ENCODE measurements at regions not wholly inside any gene's neighbourhood (a gene's known extent, or its start where the extent isn't known, plus 50 kb on each side); places are given as distances from the start of the nearest gene placed in this dataset.

GRCh38 chr5:3963652-3964051 lies 368.0 kb downstream of the IRX1 start:
- DNase-seq: no peak

- DNase-seq: no peak
These were observed 384.5 kb downstream of the IRX1 start for GRCh38 chr5:3980156-3980555.

GRCh38 chr5:3987867-3988266 lies 392.2 kb downstream of the IRX1 start:
- no peak for DNase-seq

DNA sequence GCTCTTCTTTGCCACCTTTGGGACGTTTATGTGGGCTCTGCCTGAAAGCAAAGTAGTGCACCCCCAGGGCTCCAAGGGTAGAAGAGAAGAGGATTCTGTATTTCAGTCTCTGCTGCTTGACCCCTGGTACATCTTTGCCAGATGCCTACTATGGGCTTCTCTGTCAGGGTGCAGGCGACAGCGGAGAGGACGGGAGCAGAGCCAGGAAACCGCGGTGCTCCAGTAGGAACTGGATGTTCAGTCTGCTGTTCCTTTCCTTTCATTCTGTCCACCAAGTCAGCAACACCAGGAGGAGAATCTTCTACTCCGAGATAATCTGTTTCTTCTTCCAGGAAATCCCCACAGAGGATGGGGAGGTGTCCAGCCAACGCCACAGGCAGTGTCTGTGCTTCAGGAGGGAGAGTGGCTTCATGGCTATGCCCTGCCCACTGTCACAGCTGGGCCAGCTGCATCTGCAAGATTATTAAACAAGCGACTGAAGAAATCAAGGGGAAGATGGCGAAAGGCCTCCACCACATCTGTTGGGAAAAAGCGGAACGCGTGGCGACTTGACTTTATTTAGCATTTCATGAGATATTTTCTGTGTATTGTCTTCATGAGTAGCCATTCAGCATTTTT lies 398.3 kb downstream of the IRX1 start:
- DNase-seq: no peak

DNA sequence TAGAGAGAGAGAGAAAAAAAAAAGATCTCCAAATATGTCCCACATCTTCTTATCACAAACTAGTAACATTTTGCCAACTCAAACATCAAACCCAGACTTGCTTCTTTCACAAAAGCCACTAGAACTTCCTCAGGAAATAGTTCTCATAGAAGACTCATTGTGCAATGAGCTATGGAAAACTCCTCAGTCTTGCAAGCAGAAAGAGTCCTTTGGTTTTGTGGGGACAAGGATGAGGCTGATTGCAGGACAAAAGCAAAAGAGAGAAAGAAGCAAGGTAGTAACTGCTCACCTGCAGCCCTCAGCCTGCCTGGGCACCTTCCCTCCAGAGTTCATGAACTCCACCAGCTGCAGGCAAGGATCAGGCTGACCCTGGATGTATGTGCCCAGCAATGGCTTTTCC lies 399.0 kb downstream of the IRX1 start:
- DNase-seq: no peak

- DNase-seq: no peak
These were observed 400.5 kb downstream of the IRX1 start for GRCh38 chr5:3995954-3996619.

GRCh38 chr5:3996707-3997336 lies 401.2 kb downstream of the IRX1 start:
- DNase-seq: no peak

DNA sequence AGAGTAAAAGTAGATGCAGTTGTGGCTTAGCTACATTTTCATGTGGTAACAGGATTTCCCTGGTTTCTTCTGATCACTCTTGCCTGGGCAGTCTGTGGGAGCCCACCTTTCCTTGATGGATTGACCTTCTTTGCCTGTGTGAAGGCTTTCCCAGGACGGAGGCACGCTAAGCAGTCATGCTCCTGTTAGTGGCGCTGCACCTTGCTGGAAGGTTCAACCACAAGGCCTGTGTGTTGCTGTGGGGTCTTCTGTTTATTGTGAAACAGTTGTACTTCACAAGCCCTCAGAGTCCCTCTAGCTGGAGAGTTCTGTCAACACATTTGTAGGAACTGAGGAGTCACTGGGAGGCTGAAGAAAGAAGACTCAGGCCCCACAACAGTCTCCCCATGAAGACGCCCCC lies 402.0 kb downstream of the IRX1 start:
- no peak for DNase-seq

GRCh38 chr5:3999929-4000328 lies 404.3 kb downstream of the IRX1 start:
- no peak for DNase-seq

- no peak for DNase-seq
These were observed 405.4 kb downstream of the IRX1 start for GRCh38 chr5:4001004-4001403.

DNA sequence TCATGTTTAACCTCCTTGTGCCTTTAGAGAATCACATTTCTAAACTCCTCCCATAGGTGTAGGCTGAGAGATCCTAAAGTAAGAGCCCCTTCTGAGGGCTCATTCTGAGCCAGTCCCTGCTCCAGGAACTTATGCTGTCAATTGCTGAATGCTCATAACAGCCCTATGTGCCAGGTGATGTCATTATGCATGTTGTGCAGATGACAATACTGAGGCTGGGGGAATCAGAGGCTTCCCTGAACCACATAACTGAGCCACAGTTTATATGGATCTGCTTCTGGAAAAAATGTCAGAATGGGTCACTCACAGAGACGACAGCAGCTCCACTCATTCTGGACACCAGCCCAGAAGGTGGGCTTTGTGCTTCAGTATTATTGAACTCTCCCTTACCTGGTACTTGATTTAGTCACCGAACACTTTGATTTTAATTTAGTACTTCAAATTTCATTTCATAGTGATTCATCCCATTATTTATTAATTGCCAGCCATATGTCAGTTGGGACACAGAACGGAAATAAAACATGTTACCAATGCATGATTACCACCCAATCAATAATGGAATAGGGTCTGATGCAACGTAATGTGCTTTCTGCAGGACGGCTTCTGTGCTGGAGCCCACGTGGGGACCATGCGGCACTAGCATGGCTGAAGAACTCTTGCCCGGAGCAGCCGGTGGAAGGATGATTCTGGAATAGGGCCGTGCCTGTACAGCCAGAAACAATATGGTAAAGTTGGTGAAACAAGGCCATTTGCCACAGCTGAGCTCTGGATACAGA lies 406.3 kb downstream of the IRX1 start:
- no peak for DNase-seq

GRCh38 chr5:4005335-4005734 lies 409.7 kb downstream of the IRX1 start:
- no peak for DNase-seq

DNA sequence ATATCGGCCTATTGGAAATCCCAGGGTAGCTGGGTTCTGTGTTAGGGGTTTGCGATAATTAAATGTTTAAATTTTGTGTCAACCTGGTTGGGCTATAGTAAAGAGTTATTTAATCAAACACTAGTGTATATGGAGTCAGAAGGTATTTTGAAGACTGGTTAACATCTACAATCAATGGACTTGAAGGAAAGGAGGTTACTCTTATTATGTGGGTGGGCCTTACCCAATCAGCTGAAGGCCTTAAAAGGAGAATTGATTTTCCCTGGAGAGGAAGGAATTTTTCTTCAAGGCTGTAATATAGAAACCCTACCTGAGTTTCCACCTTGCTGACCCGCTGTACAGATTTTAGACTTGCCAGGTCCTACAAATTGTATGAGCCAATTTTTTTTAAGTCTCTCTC lies 411.4 kb downstream of the IRX1 start:
- no peak for DNase-seq

GRCh38 chr5:4011943-4012342 lies 416.3 kb downstream of the IRX1 start:
- DNase-seq: no peak

DNA sequence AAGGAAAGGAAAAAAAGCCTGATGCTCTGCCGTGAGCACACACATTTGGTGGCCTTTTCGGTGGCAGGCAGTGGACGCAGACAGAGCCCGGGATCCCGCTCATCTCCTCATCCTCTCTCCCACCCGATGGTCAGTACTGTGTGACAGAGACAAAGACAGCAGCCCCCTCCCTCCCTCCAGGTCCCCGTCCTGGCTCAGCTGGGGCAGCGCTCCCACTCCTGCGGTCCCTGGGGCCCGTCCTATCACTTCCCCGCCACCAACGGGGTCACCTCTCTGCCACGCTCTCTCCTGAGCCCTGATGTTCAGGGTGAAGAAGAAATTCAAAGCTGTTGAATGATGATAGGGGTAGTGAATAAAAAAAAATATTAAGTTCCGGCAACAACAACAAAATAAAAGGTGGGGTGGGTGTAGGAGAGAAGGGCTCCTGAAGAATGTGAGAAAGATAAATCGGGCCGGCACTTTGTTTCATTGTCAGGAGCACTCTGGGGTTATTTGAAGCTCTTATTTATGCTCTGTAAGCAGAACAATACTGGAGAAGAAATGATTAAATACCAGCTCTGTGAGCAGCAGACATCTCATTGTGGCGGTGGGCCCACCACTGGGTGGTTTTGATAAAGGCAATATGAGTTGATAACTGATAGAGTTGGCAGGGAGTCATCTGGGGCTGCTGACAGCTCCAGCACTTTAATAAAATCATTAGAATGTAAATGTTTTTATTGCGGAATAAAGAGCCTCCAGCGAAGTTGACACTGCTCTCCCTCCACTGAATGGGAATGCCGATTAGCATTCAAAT lies 417.7 kb downstream of the IRX1 start:
- DNase-seq: no peak

- DNase-seq: no peak
These were observed 420.1 kb downstream of the IRX1 start for GRCh38 chr5:4015709-4016108.

DNA sequence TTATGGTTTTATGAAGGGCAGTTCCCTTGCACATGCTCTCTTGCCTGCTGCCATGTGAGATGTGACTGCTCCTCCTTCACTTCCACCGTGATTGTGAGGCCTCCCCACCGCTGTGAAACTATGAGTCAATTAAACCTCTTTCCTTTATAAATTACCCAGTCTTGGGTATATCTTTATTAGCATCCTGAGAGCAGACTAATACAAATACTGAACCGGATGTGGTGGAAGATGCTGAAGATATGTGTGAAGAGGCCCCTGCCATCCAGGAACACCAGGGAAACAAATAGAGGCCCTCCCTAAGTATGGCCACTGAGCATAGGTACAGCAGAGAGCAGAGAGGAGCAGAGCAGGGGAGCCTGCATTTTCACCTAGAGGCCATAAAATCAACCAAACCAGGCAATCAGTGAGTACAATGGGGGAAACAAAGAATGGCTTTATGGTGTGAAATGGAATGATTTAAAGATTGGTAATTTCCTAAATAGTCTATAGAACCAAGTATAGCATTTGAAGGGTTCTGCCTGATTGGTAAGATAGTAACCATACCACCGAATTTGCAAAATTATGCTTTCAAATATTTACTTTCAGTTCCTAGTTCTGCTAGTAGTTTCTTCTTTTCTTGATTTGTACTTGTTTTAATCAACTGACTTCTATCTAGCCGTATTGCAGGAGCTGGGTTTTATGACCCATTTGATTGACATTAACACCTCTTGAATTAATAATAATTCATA lies 421.6 kb downstream of the IRX1 start:
- DNase-seq: no peak

DNA sequence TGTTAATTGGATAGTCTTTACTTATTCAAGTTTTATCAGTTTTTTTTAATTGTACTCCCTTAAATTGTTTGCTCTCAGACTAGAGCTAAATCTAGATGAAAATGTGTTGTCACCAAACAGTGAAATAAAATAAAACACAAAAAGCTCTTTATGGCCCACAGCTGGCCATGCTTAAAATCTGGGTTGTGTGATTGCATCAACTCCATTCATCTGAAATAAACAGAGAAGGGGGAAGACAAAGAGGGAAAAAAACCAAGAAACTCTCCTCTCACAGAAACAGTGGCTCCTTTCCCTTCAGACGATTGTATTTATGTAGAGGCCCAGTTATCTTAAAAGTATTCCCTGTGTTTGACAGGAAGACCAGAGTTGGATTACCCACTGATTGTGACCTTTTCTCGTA lies 422.4 kb downstream of the IRX1 start:
- no peak for DNase-seq

- DNase-seq: no peak
These were observed 423.6 kb downstream of the IRX1 start for GRCh38 chr5:4019009-4019769.

- no peak for DNase-seq
These were observed 424.2 kb downstream of the IRX1 start for GRCh38 chr5:4019841-4020240.

- no peak for DNase-seq
These were observed 424.8 kb downstream of the IRX1 start for GRCh38 chr5:4020400-4020799.

Measured in COR-L47 (cell line).